ENCODE measurements at regions not wholly inside any gene's neighbourhood (a gene's known extent, or its start where the extent isn't known, plus 50 kb on each side); places are given as distances from the start of the nearest gene placed in this dataset.
"Not testable (repeated sequence)": the region's sequence is repeated elsewhere in the genome, so short reads cannot be mapped to it uniquely, and the experiment has no call there.

DNA sequence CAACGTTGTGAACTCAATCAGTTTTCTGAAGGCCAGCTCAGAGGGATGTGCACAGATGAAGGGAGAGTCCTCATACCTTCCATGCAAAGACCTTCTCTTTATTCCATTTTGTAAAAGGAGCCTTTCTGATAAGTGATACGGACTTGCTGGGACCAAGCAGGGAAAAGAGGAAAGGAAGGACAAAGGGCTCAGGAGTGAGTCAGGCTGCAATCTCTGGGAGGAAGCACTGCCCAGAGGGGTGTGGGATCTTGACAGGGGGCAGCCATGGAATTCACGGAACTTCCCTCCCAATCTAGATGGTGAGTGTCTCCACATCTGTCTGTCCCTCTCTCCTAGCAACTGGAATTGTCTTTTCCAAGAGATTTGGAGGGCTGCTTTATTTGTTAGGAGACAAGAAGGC lies 281.4 kb upstream of the CELF4 start:
- Histone ChIP-seq H3K36me3 (no peaks in the 10 kb centered on the region), H3K27ac (no peak overlapping the region), H3K4me1 (no peaks in the 10 kb centered on the region), H3K27me3 (no peaks in the 10 kb centered on the region), H3K9me3 (no peaks in the 10 kb centered on the region), H3K4me3 (no peak overlapping the region)
- DNase-seq (ENCODE audit: low spot score in 2 of 2) = no peak
- TF ChIP-seq, protein P1, sequence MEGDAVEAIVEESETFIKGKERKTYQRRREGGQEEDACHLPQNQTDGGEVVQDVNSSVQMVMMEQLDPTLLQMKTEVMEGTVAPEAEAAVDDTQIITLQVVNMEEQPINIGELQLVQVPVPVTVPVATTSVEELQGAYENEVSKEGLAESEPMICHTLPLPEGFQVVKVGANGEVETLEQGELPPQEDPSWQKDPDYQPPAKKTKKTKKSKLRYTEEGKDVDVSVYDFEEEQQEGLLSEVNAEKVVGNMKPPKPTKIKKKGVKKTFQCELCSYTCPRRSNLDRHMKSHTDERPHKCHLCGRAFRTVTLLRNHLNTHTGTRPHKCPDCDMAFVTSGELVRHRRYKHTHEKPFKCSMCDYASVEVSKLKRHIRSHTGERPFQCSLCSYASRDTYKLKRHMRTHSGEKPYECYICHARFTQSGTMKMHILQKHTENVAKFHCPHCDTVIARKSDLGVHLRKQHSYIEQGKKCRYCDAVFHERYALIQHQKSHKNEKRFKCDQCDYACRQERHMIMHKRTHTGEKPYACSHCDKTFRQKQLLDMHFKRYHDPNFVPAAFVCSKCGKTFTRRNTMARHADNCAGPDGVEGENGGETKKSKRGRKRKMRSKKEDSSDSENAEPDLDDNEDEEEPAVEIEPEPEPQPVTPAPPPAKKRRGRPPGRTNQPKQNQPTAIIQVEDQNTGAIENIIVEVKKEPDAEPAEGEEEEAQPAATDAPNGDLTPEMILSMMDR (IDR thresholded peaks at IDR 0.05) = no peak
- TF ChIP-seq POLR2AphosphoS5 (IDR thresholded peaks at IDR 0.05) (no peak), EP300 (IDR thresholded peaks at IDR 0.05) (no peak), POLR2A (IDR thresholded peaks at IDR 0.05) (no peak)
- WGBS = 67% methylated on average over 3 of the region's 3 CpGs

DNA sequence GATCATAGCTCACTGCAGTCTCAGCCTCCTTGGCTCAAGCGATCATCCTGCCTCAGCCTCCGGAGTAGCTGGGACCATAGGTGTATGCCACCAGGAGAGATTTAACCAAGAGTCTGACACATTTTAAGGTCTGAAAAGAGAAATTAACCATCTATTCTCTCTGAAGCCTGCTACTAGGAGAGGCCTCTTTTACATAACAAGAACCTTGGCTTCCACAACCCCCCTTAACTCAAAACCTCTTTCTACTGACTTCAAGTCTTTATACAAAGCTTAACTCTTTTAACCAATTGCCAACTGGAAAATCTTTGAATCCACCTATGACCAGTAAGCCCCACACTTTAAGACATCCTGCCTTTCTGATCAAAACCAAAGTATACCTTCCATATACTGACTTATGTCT lies 279.9 kb upstream of the CELF4 start:
- TF ChIP-seq EP300 (IDR thresholded peaks at IDR 0.05) (no peak), POLR2A (IDR thresholded peaks at IDR 0.05) (no peak), POLR2AphosphoS5 (IDR thresholded peaks at IDR 0.05) (no peak)
- TF ChIP-seq, protein P1 (IDR thresholded peaks at IDR 0.05) = no peak
- Histone ChIP-seq H3K9me3 (no peaks in the 10 kb centered on the region), H3K4me1 (no peaks in the 10 kb centered on the region), H3K4me3 (no peak overlapping the region), H3K27me3 (no peaks in the 10 kb centered on the region), H3K36me3 (no peaks in the 10 kb centered on the region), H3K27ac (no peak overlapping the region)
- 59% methylated on average over 2 of the region's 2 CpGs for WGBS
- no peak for DNase-seq (ENCODE audit: low spot score in 2 of 2)

DNA sequence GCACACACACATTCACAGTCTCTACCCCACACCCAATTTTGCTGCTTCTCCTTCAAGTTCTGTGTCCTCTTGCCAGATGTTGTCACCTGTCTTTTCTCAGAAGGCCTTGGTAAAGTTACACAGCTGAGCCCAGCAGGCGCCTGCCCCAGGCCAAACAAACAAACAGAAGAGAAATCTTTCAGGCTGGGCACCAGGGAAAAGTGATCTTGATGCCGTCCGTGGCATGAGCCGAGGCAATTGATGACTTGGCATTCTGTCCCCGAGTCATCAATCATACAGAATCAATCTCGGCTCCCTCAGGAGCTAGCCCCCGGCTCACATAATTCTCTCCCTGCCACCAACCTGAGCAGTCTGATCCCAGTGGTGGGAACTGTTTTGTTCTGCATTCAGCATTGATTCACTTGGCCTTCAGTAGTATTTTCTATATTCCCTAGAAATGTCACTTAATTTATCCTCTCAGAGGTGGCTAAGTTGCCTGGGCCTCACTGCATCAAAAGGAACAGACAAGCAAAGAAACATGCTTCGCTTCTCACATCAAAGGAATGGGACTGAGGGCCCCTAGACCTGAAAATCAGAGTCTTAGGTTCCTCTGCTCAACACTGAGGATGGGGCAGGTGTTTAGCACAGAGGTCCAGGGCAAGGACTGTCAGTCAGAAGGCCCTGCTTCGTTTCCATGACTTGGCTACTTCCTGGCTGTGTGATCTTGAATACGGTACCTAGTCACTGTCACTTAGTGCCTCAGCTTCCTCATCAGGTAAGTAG lies 278.8 kb upstream of the CELF4 start:
- Histone ChIP-seq H3K36me3 (no peaks in the 10 kb centered on the region), H3K4me3 (no peak overlapping the region), H3K9me3 (no peaks in the 10 kb centered on the region), H3K4me1 (no peaks in the 10 kb centered on the region), H3K27me3 (no peaks in the 10 kb centered on the region), H3K27ac (no peak overlapping the region)
- WGBS = 65% methylated on average over 10 of the region's 10 CpGs
- DNase-seq (ENCODE audit: low spot score in 2 of 2) = no peak
- TF ChIP-seq, protein P1 (IDR thresholded peaks at IDR 0.05) = no peak
- no peak for TF ChIP-seq EP300 (IDR thresholded peaks at IDR 0.05)
- TF ChIP-seq POLR2A (IDR thresholded peaks at IDR 0.05) = no peak
- TF ChIP-seq POLR2AphosphoS5 (IDR thresholded peaks at IDR 0.05) = no peak

DNA sequence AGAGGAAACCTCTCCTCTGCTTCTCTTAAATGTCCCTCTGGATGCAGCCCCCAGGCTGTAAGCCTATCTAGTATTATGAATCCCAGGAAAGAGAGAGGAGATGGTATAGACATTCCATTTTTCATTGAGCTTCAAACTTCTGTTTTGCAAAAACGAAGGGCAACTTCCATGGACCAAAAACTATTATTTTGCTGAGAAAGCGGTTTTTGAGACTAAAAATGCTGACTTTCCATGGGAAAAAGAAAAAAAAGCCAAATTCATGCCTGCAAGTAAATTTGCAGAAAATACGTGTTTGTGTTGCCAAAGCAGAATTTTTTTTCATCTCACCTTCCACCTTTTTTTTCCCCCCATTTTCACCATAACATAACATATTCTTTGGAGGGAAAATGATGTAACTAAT lies 272.5 kb upstream of the CELF4 start:
- TF ChIP-seq POLR2A (IDR thresholded peaks at IDR 0.05) (no peak), EP300 (IDR thresholded peaks at IDR 0.05) (no peak), POLR2AphosphoS5 (IDR thresholded peaks at IDR 0.05) (no peak)
- TF ChIP-seq, protein P1 (IDR thresholded peaks at IDR 0.05) = no peak
- whole genome bisulfite sequencing = 82% methylated on average over 3 of the region's 3 CpGs

DNA sequence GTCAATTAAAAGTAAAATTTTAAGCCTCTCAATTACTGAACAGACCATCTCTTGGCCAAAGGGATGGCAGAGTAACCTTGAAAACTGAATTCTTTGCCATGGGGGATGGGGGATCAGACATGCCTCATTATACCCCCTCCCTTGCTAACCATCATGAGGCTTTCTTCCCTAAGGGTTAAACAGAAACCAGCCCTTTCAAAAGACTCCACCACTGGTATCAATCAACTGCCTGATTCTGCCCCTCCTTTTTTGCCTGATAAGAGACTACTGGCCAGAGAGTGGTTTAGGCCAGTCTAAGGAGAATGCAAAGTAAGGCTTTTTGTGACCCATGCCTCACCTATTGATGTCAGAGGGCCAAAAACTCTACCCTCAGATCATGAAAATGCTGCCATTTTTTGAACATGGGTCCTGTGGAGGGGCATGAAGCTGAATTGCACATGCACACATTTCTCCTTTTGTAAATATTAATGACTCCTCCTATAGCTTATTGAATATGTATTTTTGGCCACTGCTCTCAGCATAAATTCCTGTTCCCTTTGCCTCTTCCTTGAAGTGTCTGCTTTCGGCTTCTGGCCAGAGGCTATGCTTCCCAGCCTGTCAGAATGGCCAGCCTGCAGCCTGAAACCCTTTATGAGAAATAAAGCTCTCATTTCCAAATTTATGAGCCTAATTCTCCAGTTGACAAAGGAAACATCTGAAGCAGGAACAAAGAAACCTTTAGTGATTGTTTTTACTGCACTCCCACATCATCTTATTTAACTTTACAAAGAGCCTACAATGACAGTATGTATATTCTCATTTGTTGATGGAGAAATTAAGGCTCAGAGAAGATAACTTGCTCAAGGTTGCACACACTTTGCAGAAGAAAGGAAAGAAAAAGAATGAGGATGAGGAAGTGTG lies 270.7 kb upstream of the CELF4 start:
- no peak for TF ChIP-seq EP300 (IDR thresholded peaks at IDR 0.05)
- TF ChIP-seq POLR2A (IDR thresholded peaks at IDR 0.05) = no peak
- no peak for TF ChIP-seq POLR2AphosphoS5 (IDR thresholded peaks at IDR 0.05)
- TF ChIP-seq, protein P1 (IDR thresholded peaks at IDR 0.05) = no peak
- Histone ChIP-seq H3K36me3 (no peaks in the 10 kb centered on the region), H3K27ac (no peak overlapping the region), H3K4me1 (no peaks in the 10 kb centered on the region), H3K4me3 (no peak overlapping the region), H3K27me3 (no peaks in the 10 kb centered on the region), H3K9me3 (no peaks in the 10 kb centered on the region)
- WGBS = 67% methylated on average over 1 of the region's 1 CpG
- no peak for DNase-seq (ENCODE audit: low spot score in 2 of 2)

More for the DNA sequence above, 272.5 kb upstream of the CELF4 start:
- Histone ChIP-seq H3K9me3 (no peaks in the 10 kb centered on the region), H3K27me3 (no peaks in the 10 kb centered on the region), H3K27ac (no peak overlapping the region), H3K4me1 (no peaks in the 10 kb centered on the region), H3K36me3 (no peaks in the 10 kb centered on the region), H3K4me3 (no peak overlapping the region)
- no peak for DNase-seq (ENCODE audit: low spot score in 2 of 2)

DNA sequence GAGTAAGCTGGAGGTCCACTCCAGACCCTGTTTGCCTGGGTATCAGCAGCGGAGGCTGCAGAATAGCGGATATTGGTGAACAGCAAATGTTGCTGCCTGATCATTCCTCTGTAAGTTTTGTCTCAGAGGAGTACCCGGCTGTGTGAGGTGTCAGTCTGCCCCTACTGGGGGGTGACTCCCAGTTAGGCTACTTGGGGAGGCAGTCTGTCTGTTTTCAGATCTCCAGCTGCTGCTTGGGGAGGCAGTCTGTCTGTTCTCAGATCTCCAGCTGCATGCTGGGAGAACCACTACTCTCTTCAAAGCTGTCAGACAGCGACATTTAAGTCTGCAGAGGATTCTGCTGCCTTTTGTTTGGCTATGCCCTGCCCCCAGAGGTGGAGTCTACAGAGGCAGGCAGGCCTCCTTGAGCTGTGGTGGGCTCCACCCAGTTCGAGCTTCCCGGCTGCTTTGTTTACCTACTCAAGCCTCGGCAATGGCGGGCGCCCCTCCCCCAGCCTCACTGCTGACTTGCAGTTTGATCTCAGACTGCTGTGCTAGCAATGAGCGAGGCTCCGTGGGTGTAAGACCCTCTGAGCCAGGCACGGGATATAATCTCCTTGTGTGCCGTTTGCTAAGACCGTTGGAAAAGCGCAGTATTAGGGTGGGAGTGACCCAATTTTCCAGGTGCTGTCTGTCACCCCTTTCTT lies 266.6 kb upstream of the CELF4 start:
- H3K4me3 ChIP-seq; H3K36me3 ChIP-seq; H3K27me3 ChIP-seq; H3K9me3 ChIP-seq; H3K4me1 ChIP-seq; DNase-seq (ENCODE audit: low spot score in 2 of 2); H3K27ac ChIP-seq: not testable (repeated sequence)
- 94% methylated on average over 15 of the region's 15 CpGs for WGBS
